HEK293T (cell line): ENCODE measurements at regions not wholly inside any gene's neighbourhood (a gene's known extent, or its start where the extent isn't known, plus 50 kb on each side); places are given as distances from the start of the nearest gene placed in this dataset.

Source experiments
- CTBP1 ChIP-seq: fragments of 450-650 bp; IDR thresholded peaks from 2 replicates; pipeline ENCODE4 v1.6.1; 2016; ENCODE audit warnings: borderline replicate concordance
- ELF4 ChIP-seq: fragments of 450-650 bp; IDR thresholded peaks from 2 replicates; pipeline ENCODE4 v1.6.1; 2017; ENCODE audit warnings: antibody characterized with exemption
- FOXK2 ChIP-seq: fragments of 450-650 bp; IDR thresholded peaks from 2 replicates; pipeline ENCODE4 v1.6.1; 2016; ENCODE audit warnings: mild to moderate bottlenecking
- FOXM1 ChIP-seq: fragments of 450-650 bp; IDR thresholded peaks from 2 replicates; pipeline ENCODE4 v1.6.1; 2017; ENCODE audit warnings: mild to moderate bottlenecking, borderline replicate concordance
- SP1 ChIP-seq: fragments of 450-650 bp; IDR thresholded peaks from 2 replicates; pipeline ENCODE4 v1.6.1; 2017
- SUZ12 ChIP-seq: fragments of 450-650 bp; IDR thresholded peaks from 2 replicates; pipeline ENCODE4 v1.6.1; 2016; ENCODE audit warnings: mild to moderate bottlenecking
- TARDBP ChIP-seq: fragments of 450-650 bp; IDR thresholded peaks from 2 replicates; pipeline ENCODE4 v1.6.1; 2016

DNA sequence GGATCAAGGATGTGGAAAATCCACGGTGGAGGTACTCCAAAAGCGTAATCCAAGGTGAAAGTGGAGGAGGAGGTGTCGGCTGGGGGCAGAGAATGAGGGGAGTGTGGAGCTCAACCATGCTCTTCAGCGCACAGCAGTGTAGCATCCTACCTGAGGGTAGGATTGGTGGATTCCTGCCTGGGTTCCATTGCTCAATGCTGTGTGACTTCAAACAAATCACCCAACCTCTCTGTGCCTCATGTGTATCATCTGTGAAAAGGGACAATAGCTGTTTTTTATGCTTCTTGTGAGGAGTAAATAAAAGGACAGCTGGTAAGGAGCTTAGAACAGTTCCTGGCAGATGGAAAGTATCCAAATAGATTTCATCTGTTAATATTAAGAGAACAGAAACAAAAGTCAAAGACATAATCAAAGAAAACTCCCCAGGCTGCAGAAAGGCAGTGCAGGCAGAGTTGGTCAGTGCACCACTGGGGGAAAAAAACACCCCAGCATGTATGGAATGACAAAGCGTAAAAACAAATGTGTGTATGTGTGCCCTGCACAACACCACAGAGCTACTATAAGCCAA lies 130.0 kb upstream of the HDAC4 start:
- TF ChIP-seq TARDBP (no peak), FOXM1 (no peak), FOXK2 (no peak), ELF4 (no peak), SUZ12 (no peak), CTBP1 (no peak), SP1 (no peak)
